ENCODE measurements at regions not wholly inside any gene's neighbourhood (a gene's known extent, or its start where the extent isn't known, plus 50 kb on each side); places are given as distances from the start of the nearest gene placed in this dataset.

DNA sequence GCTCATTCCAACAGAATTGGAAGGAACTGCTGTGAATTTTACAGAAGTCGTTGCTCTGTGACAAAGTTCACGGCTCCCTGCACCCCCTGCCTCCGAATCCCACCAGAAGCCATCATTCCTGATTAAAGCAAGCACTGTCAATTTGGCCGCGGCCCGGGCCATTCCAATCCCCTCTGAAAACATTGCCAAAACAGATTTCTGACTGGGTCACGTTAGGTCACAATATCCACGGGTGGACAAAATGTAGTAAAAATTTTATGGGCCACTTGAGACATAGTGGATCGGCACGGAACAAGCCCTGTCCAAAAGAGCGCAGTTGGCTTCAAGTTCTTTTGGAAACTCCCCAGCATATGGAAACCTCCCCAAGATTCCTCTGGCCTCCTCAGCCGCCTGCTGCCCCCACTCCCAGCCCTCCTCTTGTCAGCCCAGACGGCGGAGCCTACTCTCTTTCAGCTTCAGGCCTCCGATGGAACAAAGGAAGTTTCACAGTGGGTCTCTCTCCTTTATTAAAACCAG lies 67.2 kb upstream of the IFNAR2 start:
- TF ChIP-seq TAF1 (IDR thresholded peaks at IDR 0.05; ENCODE audit: low read depth) (no peak), EP300 (IDR thresholded peaks at IDR 0.05; ENCODE audit: borderline replicate concordance) (no peak), CEBPB (IDR thresholded peaks at IDR 0.05) (no peak), YY1 (IDR thresholded peaks at IDR 0.05; ENCODE audit: low read depth) (no peak), TEAD4 (IDR thresholded peaks at IDR 0.05) (no peak), TCF12 (IDR thresholded peaks at IDR 0.05; ENCODE audit: low read depth) (no peak)
- TF ChIP-seq, protein P1, sequence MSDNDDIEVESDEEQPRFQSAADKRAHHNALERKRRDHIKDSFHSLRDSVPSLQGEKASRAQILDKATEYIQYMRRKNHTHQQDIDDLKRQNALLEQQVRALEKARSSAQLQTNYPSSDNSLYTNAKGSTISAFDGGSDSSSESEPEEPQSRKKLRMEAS (IDR thresholded peaks at IDR 0.05) = no peak
- TF ChIP-seq, protein P2, sequence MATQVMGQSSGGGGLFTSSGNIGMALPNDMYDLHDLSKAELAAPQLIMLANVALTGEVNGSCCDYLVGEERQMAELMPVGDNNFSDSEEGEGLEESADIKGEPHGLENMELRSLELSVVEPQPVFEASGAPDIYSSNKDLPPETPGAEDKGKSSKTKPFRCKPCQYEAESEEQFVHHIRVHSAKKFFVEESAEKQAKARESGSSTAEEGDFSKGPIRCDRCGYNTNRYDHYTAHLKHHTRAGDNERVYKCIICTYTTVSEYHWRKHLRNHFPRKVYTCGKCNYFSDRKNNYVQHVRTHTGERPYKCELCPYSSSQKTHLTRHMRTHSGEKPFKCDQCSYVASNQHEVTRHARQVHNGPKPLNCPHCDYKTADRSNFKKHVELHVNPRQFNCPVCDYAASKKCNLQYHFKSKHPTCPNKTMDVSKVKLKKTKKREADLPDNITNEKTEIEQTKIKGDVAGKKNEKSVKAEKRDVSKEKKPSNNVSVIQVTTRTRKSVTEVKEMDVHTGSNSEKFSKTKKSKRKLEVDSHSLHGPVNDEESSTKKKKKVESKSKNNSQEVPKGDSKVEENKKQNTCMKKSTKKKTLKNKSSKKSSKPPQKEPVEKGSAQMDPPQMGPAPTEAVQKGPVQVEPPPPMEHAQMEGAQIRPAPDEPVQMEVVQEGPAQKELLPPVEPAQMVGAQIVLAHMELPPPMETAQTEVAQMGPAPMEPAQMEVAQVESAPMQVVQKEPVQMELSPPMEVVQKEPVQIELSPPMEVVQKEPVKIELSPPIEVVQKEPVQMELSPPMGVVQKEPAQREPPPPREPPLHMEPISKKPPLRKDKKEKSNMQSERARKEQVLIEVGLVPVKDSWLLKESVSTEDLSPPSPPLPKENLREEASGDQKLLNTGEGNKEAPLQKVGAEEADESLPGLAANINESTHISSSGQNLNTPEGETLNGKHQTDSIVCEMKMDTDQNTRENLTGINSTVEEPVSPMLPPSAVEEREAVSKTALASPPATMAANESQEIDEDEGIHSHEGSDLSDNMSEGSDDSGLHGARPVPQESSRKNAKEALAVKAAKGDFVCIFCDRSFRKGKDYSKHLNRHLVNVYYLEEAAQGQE (IDR thresholded peaks at IDR 0.05; ENCODE audit: low read depth) = no peak

Measured in Ishikawa (cell line).